ENCODE measurements at regions not wholly inside any gene's neighbourhood (a gene's known extent, or its start where the extent isn't known, plus 50 kb on each side); places are given as distances from the start of the nearest gene placed in this dataset.

DNA sequence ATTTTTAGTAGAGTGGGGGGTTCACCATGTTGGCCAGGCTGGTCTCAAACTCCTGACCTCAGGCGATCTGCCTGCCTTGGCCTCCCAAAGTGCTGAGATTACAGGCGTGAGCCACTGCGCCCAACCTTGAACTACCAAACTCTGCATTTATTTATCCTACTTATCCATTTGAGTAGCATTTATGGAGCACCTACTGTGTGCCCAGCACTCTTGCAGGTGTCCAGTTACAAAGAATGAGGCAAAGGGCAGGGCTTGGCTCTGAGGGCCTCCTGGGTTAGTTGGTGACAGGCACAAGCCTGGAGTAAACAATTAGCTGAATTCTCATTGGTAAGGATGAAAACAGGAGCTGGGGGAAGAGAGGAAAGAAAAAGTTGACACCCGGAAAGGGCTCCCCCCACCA is 93.4 kb upstream of the FOXP4 start:
- no peak for ATAC-seq
- peaks cover 25% of the 10 kb centered on the region for H3K4me1 ChIP-seq (ENCODE audit: low read depth)
- intact Hi-C loops (cut with DNase I, micrococcal nuclease) = no loop called here

GRCh38 chr6:41453244-41453643 is 92.9 kb upstream of the FOXP4 start:
- no peaks in the 10 kb centered on the region for H3K9me3 ChIP-seq
- H3K36me3 ChIP-seq (ENCODE audit: low read depth) = no peaks in the 10 kb centered on the region
- peaks cover 25% of the 10 kb centered on the region for H3K4me1 ChIP-seq (ENCODE audit: low read depth)
- ATAC-seq = no peak
- DNase-seq = no peak
- no peak for TF ChIP-seq CTCF (IDR thresholded peaks at IDR 0.05)
- no peak overlapping the region for H3K4me3 ChIP-seq
- intact Hi-C loops (cut with DNase I, micrococcal nuclease) = no loop called here

More for the DNA sequence above, 93.4 kb upstream of the FOXP4 start:
- no peaks in the 10 kb centered on the region for H3K9me3 ChIP-seq
- no peak for TF ChIP-seq CTCF (IDR thresholded peaks at IDR 0.05)
- H3K4me3 ChIP-seq = no peak overlapping the region
- H3K36me3 ChIP-seq (ENCODE audit: low read depth) = no peaks in the 10 kb centered on the region
- DNase-seq = no peak

DNA sequence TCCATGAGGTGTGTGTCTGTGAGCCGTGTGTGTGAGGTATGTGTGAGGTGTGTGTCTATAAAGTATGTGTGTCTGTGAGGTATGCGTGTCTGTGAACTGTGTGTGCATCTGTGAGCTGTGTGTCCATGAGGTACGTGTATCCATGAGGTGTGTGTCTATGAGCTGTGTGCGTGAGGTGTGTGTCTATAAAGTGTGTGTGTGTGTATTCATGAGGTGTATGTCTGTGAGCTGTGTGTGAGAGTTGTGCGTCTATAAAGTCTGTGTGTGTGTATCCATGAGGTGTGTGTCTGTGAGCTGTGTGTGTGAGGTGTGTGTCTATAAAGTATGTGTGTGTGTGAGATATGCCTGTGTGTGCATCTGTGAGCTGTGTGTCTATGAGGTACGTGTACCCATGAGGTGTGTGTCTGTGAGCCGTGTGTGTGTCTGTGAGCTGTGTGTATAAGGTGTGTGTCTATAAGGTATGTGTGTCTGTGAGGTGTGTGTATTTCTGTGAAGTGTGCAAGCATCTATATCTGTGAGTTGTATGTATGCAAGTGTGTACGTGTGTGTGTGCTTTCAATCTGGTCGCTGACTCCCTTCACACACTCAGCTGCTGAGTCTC is 91.9 kb upstream of the FOXP4 start:
- no peak for DNase-seq
- no peak for TF ChIP-seq CTCF (IDR thresholded peaks at IDR 0.05)
- Histone ChIP-seq H3K4me1 (ENCODE audit: low read depth) (peaks cover 18% of the 10 kb centered on the region), H3K36me3 (ENCODE audit: low read depth) (no peaks in the 10 kb centered on the region), H3K4me3 (no peak overlapping the region), H3K9me3 (no peaks in the 10 kb centered on the region)
- ATAC-seq = no peak
- intact Hi-C loops (cut with DNase I, micrococcal nuclease) = no loop called here

GRCh38 chr6:41455410-41455809 is 90.8 kb upstream of the FOXP4 start:
- no peak for TF ChIP-seq CTCF (IDR thresholded peaks at IDR 0.05)
- Histone ChIP-seq H3K4me3 (no peak overlapping the region), H3K36me3 (ENCODE audit: low read depth) (no peaks in the 10 kb centered on the region), H3K4me1 (ENCODE audit: low read depth) (peaks cover 7% of the 10 kb centered on the region), H3K9me3 (no peaks in the 10 kb centered on the region)
- no peak for DNase-seq
- intact Hi-C loops (cut with DNase I, micrococcal nuclease) = no loop called here
- no peak for ATAC-seq

DNA sequence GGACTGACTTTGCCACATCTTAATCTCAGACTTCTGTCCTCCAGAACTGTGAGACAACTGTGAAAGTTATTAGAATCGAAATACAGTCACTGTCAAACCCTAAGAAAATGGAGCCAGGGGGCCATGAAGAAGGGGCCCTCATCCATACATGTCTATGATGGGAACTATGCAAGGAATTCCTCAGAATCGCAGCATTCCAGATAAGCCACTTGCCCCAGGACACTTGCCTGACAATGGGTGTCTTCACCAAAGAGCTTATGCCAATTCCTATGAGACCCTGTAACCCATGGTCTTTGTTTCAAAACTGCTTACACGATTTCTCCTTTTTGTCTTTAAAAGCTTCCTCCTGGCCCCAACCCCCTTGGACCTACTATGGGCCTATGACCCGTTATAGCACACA is 90.4 kb upstream of the FOXP4 start:
- ATAC-seq = no peak
- H3K9me3 ChIP-seq = no peaks in the 10 kb centered on the region
- intact Hi-C loops (cut with DNase I, micrococcal nuclease) = no loop called here
- H3K36me3 ChIP-seq (ENCODE audit: low read depth) = no peaks in the 10 kb centered on the region
- no peak for DNase-seq
- no peak overlapping the region for H3K4me3 ChIP-seq
- H3K4me1 ChIP-seq (ENCODE audit: low read depth) = peaks cover 7% of the 10 kb centered on the region
- TF ChIP-seq CTCF (IDR thresholded peaks at IDR 0.05) = no peak

- ATAC-seq = no peak
- intact Hi-C loops (cut with DNase I, micrococcal nuclease) = no loop called here
- Histone ChIP-seq H3K4me1 (ENCODE audit: low read depth) (peaks cover 7% of the 10 kb centered on the region), H3K4me3 (no peak overlapping the region), H3K36me3 (ENCODE audit: low read depth) (no peaks in the 10 kb centered on the region), H3K9me3 (no peaks in the 10 kb centered on the region)
- DNase-seq = no peak
- no peak for TF ChIP-seq CTCF (IDR thresholded peaks at IDR 0.05)
These were observed 88.9 kb upstream of the FOXP4 start for GRCh38 chr6:41457303-41457670.

All from mucosa of descending colon (tissue), 3 donors.